ENCODE measurements at regions not wholly inside any gene's neighbourhood (a gene's known extent, or its start where the extent isn't known, plus 50 kb on each side); places are given as distances from the start of the nearest gene placed in this dataset.

GRCh38 chr4:136823020-136823419, 709.3 kb downstream of the PCDH18 start:
- Histone ChIP-seq H3K79me2 (ENCODE audit: control insufficient read depth, insufficient read depth, low read length) (no peaks in the 10 kb centered on the region), H4K20me1 (ENCODE audit: control insufficient read depth, extremely low read depth, insufficient read depth, low read length) (no peaks in the 10 kb centered on the region), H2AFZ (ENCODE audit: low read length) (no peak overlapping the region), H3K27ac (ENCODE audit: insufficient read depth, low read length) (no peak overlapping the region), H3K36me3 (ENCODE audit: control insufficient read depth, insufficient read depth, low read length) (no peaks in the 10 kb centered on the region), H3K9me3 (ENCODE audit: control insufficient read depth, insufficient read depth, low read depth, low read length) (no peaks in the 10 kb centered on the region), H3K27me3 (ENCODE audit: control insufficient read depth, insufficient read depth, low read length) (no peaks in the 10 kb centered on the region), H3K9ac (ENCODE audit: insufficient read depth, low read length) (no peak overlapping the region), H3K4me1 (ENCODE audit: control insufficient read depth, extremely low read depth, insufficient read depth, low read length) (no peaks in the 10 kb centered on the region), H3K4me2 (ENCODE audit: extremely low read depth, insufficient read depth, low read length) (no peak overlapping the region), H3K4me3 (replicated peaks in 1 of 4; ENCODE audit: control extremely low read depth in 1 of 4, insufficient read depth in 1 of 4, low read depth in 3 of 4, low read length in 4 of 4) (no peak overlapping the region)
- DNase-seq (ENCODE audit: low read depth in 2 of 2) = no peak
- TF ChIP-seq EZH2 (IDR thresholded peaks at IDR 0.05; ENCODE audit: low read length, missing control alignments) (no peak), CTCF (conservative IDR thresholded peaks at IDR 0.05 in 1 of 2, IDR thresholded peaks at IDR 0.05 in 1 of 2; ENCODE audit: low read depth in 1 of 2, low read length in 2 of 2) (no peak)

GRCh38 chr4:136818811-136819330, 713.4 kb downstream of the PCDH18 start:
- Histone ChIP-seq H3K79me2 (ENCODE audit: control insufficient read depth, insufficient read depth, low read length) (no peaks in the 10 kb centered on the region), H3K9me3 (ENCODE audit: control insufficient read depth, insufficient read depth, low read depth, low read length) (no peaks in the 10 kb centered on the region), H3K9ac (ENCODE audit: insufficient read depth, low read length) (no peak overlapping the region), H3K4me1 (ENCODE audit: control insufficient read depth, extremely low read depth, insufficient read depth, low read length) (no peaks in the 10 kb centered on the region), H3K4me3 (replicated peaks in 1 of 4; ENCODE audit: control extremely low read depth in 1 of 4, insufficient read depth in 1 of 4, low read depth in 3 of 4, low read length in 4 of 4) (no peak overlapping the region), H2AFZ (ENCODE audit: low read length) (no peak overlapping the region), H3K27ac (ENCODE audit: insufficient read depth, low read length) (no peak overlapping the region), H4K20me1 (ENCODE audit: control insufficient read depth, extremely low read depth, insufficient read depth, low read length) (no peaks in the 10 kb centered on the region), H3K4me2 (ENCODE audit: extremely low read depth, insufficient read depth, low read length) (no peak overlapping the region), H3K27me3 (ENCODE audit: control insufficient read depth, insufficient read depth, low read length) (no peaks in the 10 kb centered on the region), H3K36me3 (ENCODE audit: control insufficient read depth, insufficient read depth, low read length) (no peaks in the 10 kb centered on the region)
- peak in 1 of 2 donors; percentile 31 for DNase-seq (ENCODE audit: low read depth in 2 of 2)
- no peak for TF ChIP-seq CTCF (conservative IDR thresholded peaks at IDR 0.05 in 1 of 2, IDR thresholded peaks at IDR 0.05 in 1 of 2; ENCODE audit: low read depth in 1 of 2, low read length in 2 of 2)
- no peak for TF ChIP-seq EZH2 (IDR thresholded peaks at IDR 0.05; ENCODE audit: low read length, missing control alignments)

GRCh38 chr4:136812100-136812880, 720.0 kb downstream of the PCDH18 start:
- Histone ChIP-seq H3K9ac (ENCODE audit: insufficient read depth, low read length) (no peak overlapping the region), H3K9me3 (ENCODE audit: control insufficient read depth, insufficient read depth, low read depth, low read length) (no peaks in the 10 kb centered on the region), H2AFZ (ENCODE audit: low read length) (no peak overlapping the region), H4K20me1 (ENCODE audit: control insufficient read depth, extremely low read depth, insufficient read depth, low read length) (no peaks in the 10 kb centered on the region), H3K79me2 (ENCODE audit: control insufficient read depth, insufficient read depth, low read length) (no peaks in the 10 kb centered on the region), H3K4me1 (ENCODE audit: control insufficient read depth, extremely low read depth, insufficient read depth, low read length) (no peaks in the 10 kb centered on the region), H3K36me3 (ENCODE audit: control insufficient read depth, insufficient read depth, low read length) (no peaks in the 10 kb centered on the region), H3K4me3 (replicated peaks in 1 of 4; ENCODE audit: control extremely low read depth in 1 of 4, insufficient read depth in 1 of 4, low read depth in 3 of 4, low read length in 4 of 4) (no peak overlapping the region), H3K27me3 (ENCODE audit: control insufficient read depth, insufficient read depth, low read length) (no peaks in the 10 kb centered on the region), H3K4me2 (ENCODE audit: extremely low read depth, insufficient read depth, low read length) (no peak overlapping the region), H3K27ac (ENCODE audit: insufficient read depth, low read length) (no peak overlapping the region)
- TF ChIP-seq EZH2 (IDR thresholded peaks at IDR 0.05; ENCODE audit: low read length, missing control alignments) (no peak), CTCF (conservative IDR thresholded peaks at IDR 0.05 in 1 of 2, IDR thresholded peaks at IDR 0.05 in 1 of 2; ENCODE audit: low read depth in 1 of 2, low read length in 2 of 2) (no peak)
- DNase-seq (ENCODE audit: low read depth in 2 of 2) = no peak

All from fibroblast of lung (primary cell).